Heart left ventricle (tissue), 16 donors: ENCODE measurements at regions not wholly inside any gene's neighbourhood (a gene's known extent, or its start where the extent isn't known, plus 50 kb on each side); places are given as distances from the start of the nearest gene placed in this dataset.

Experiments
- ATAC-seq, 4 donors: fragments of 200-7000 bp; cut with Tn5 transposase; one replicate each; pipeline ENCODE4 v1.9.1; 2020 to 2022; ENCODE audit warnings: moderate library complexity in 4 of 4, mild to moderate bottlenecking in 3 of 4, moderate number of reproducible peaks in 1 of 4
- DNase-seq, 5 donors: peaks; one replicate each; pipeline ENCODE4 v3.0.0-alpha.2; 2020
- H3K27ac ChIP-seq, 12 donors: fragments of 200-600 bp; sonication (generic) in 4 of 12; one replicate each; pipeline versions ENCODE4 v1.5.0 to v1.8.0; 2016 to 2022; ENCODE audit warnings: mild to moderate bottlenecking in 2 of 12
- H3K27me3 ChIP-seq, 9 donors: fragments of 200-600 bp; sonication (generic) in 2 of 9; one replicate each; pipeline versions ENCODE4 v1.5.1 to v1.8.0; 2016 to 2022; ENCODE audit warnings: mild to moderate bottlenecking in 3 of 9
- H3K36me3 ChIP-seq, 9 donors: fragments of 200-600 bp; sonication (generic) in 2 of 9; one replicate each; pipeline versions ENCODE4 v1.5.0 to v1.8.0; 2018 to 2022; ENCODE audit warnings: mild to moderate bottlenecking in 2 of 9
- H3K4me1 ChIP-seq, 12 donors: fragments of 200-600 bp; sonication (generic) in 4 of 12; one replicate each; pipeline versions ENCODE4 v1.5.0 to v1.8.0; 2016 to 2022; ENCODE audit warnings: mild to moderate bottlenecking in 3 of 12
- H3K4me3 ChIP-seq, 12 donors: fragments of 200-600 bp; sonication (generic) in 4 of 12; one replicate each; pipeline versions ENCODE4 v1.5.0 to v1.8.0; 2017 to 2022; ENCODE audit warnings: mild to moderate bottlenecking in 9 of 12, moderate library complexity in 4 of 12
- H3K9me3 ChIP-seq, 12 donors: fragments of 200-600 bp; sonication (generic) in 4 of 12; one replicate each; pipeline versions ENCODE4 v1.5.0 to v1.8.0; 2016 to 2022; ENCODE audit warnings: mild to moderate bottlenecking in 1 of 12
- CTCF ChIP-seq, 12 donors: fragments of 200-600 bp; sonication (generic) in 4 of 12; IDR thresholded peaks; one replicate each; pipeline versions ENCODE4 v1.5.0 to v1.8.0; 2018 to 2022; ENCODE audit warnings: antibody characterized with exemption in 12 of 12, mild to moderate bottlenecking in 5 of 12
- POLR2A ChIP-seq, 2 donors: fragments of 450-650 bp; IDR thresholded peaks; one replicate each; pipeline ENCODE4 v1.6.1; 2017; ENCODE audit warnings: antibody characterized with exemption in 2 of 2, mild to moderate bottlenecking in 2 of 2, moderate library complexity in 2 of 2
- WGBS, 4 donors: extraction: QIAGEN DNeasy Blood & Tissue Kit in 2 of 4; methylation state at CpG; one replicate each; pipeline versions ENCODE4 v1.1.5 to v1.1.7; 2013 to 2018; 5-methylcytosine and 5-hydroxymethylcytosine counted together
- intact Hi-C, 10 donors: fragments of 100-400 bp; cut with DNase I; formaldehyde crosslinking; loops; one replicate each; pipeline versions ENCODE4 v1.11.1 to v1.14.2; 2022
- donor health status: ischemic (EF 13 %, LVEDD 7.1; RV severe dilation, severe dysfunction).
- donor health status: healthy with polysubstance abuse.
- donor health status: DM: no; HTN: yes; CAD: no.
- donor health status: DM: no; HTN: no; CAD: no.
- donor health status: ischemic (EF 25% LVEDD 6.9; RV normal size, moderate dysfunction).
- donor health status: ischemic (EF 25% LVEDD 5.7; RV mildly dilated, moderate dysfunction).
- donor health status: healthy.
- donor health status: DM: yes; HTN: yes; CAD: no.
- donor health status: ischemic (EF 35%, LVEDD 5.7; RV mildly dilated, moderate dysfunction).
- donor health status: nonischemic (EF 11% LVEDD 7.7; RV severe dilation, severe dysfunction).
- donor health status: DM: yes; HTN: yes; CAD: no.
- donor health status: PGD.
- donor health status: ischemic (EF 29% LVEDD 5.4; RV normal size, mild dysfunction).
- donor health status: nonischemic (EF 23%, LVEDD 6.1; RV moderate dilation, normal function).

GRCh38 chr11:42273977-42274376 is 814.5 kb upstream of the LRRC4C start:
- Histone ChIP-seq H3K27ac (no peak overlapping the region), H3K4me1 (no peaks in the 10 kb centered on the region), H3K9me3 (peaks cover 0 to 35% (median 13%) of the 10 kb centered on the region in 12 donors), H3K36me3 (no peaks in the 10 kb centered on the region), H3K4me3 (no peak overlapping the region), H3K27me3 (no peaks in the 10 kb centered on the region)
- ATAC-seq: no peak
- DNase-seq: no peak
- 83 to 88% (median 84%) methylated on average over 6 of the region's 6 CpGs for WGBS, 4 donors
- no peak for TF ChIP-seq CTCF (IDR thresholded peaks at IDR 0.05)
- no peak for TF ChIP-seq POLR2A (IDR thresholded peaks at IDR 0.05)
- intact Hi-C loops: no loop called here

- no peak for TF ChIP-seq POLR2A (IDR thresholded peaks at IDR 0.05)
- no peak overlapping the region for H3K27ac ChIP-seq
- WGBS, 4 donors: 66 to 82% (median 75%) methylated on average over 1 of the region's 1 CpG
- no peaks in the 10 kb centered on the region for H3K27me3 ChIP-seq
- no peak for ATAC-seq
- H3K4me3 ChIP-seq: no peak overlapping the region
- DNase-seq: no peak
- intact Hi-C loops: no loop called here
- no peaks in the 10 kb centered on the region for H3K36me3 ChIP-seq
- H3K4me1 ChIP-seq: no peaks in the 10 kb centered on the region
- peaks cover 0 to 20% (median 0%) of the 10 kb centered on the region in 12 donors for H3K9me3 ChIP-seq
These were observed 837.5 kb upstream of the LRRC4C start for GRCh38 chr11:42296910-42297309.

- ATAC-seq: no peak
- H3K27ac ChIP-seq: no peak overlapping the region
- no peaks in the 10 kb centered on the region for H3K4me1 ChIP-seq
- H3K36me3 ChIP-seq: no peaks in the 10 kb centered on the region
- peaks cover 0 to 13% (median 0%) of the 10 kb centered on the region in 12 donors for H3K9me3 ChIP-seq
- 77 to 89% (median 84%) methylated on average over 1 of the region's 1 CpG for WGBS, 4 donors
- intact Hi-C loops: loop anchor here in 1 of 10 donors (10.0 kb wide), 1 partner anchor 65 kb away; no protein-coding TSS in a partner anchor
- DNase-seq: no peak
- H3K4me3 ChIP-seq: no peak overlapping the region
- no peaks in the 10 kb centered on the region for H3K27me3 ChIP-seq
- no peak for TF ChIP-seq POLR2A (IDR thresholded peaks at IDR 0.05)
These were observed 840.3 kb upstream of the LRRC4C start for GRCh38 chr11:42299780-42300179.

- TF ChIP-seq CTCF (IDR thresholded peaks at IDR 0.05) (no peak), POLR2A (IDR thresholded peaks at IDR 0.05) (no peak)
- no peak overlapping the region for H3K4me3 ChIP-seq
- intact Hi-C loops: loop anchor here in 1 of 10 donors (10.0 kb wide), 1 partner anchor 63 kb away; no protein-coding TSS in a partner anchor
- no peak for ATAC-seq
- no peak for DNase-seq
- no peak overlapping the region for H3K27ac ChIP-seq
- no peaks in the 10 kb centered on the region for H3K4me1 ChIP-seq
- no peaks in the 10 kb centered on the region for H3K27me3 ChIP-seq
- 75 to 91% (median 86%) methylated on average over 2 of the region's 2 CpGs for WGBS, 4 donors
- H3K9me3 ChIP-seq: peaks cover 0 to 4% (median 0%) of the 10 kb centered on the region in 12 donors
- H3K36me3 ChIP-seq: no peaks in the 10 kb centered on the region
These were observed 842.3 kb upstream of the LRRC4C start for GRCh38 chr11:42301777-42302176.

GRCh38 chr11:42311514-42311913 is 852.1 kb upstream of the LRRC4C start:
- intact Hi-C loops: no loop called here
- H3K4me3 ChIP-seq: no peak overlapping the region
- H3K27me3 ChIP-seq: no peaks in the 10 kb centered on the region
- no peak for ATAC-seq
- 51 to 60% (median 57%) methylated on average over 3 of the region's 3 CpGs for WGBS, 4 donors
- H3K27ac ChIP-seq: no peak overlapping the region
- no peaks in the 10 kb centered on the region for H3K4me1 ChIP-seq
- peak in 2 of 5 donors; percentile 17 to 22 for DNase-seq
- no peaks in the 10 kb centered on the region for H3K9me3 ChIP-seq
- TF ChIP-seq CTCF (IDR thresholded peaks at IDR 0.05): no peak
- no peak for TF ChIP-seq POLR2A (IDR thresholded peaks at IDR 0.05)
- H3K36me3 ChIP-seq: no peaks in the 10 kb centered on the region
